Glomerular endothelial cell (primary cell): ENCODE measurements at regions not wholly inside any gene's neighbourhood (a gene's known extent, or its start where the extent isn't known, plus 50 kb on each side); places are given as distances from the start of the nearest gene placed in this dataset.

Source experiments
- DNase-seq: peaks from one replicate; pipeline ENCODE4 v3.0.0-alpha.2; 2011; ENCODE audit warnings: low read depth, low spot score; ENCODE audit errors: extremely low read depth

- DNase-seq, result no peak
Observed at GRCh38 chr2:208545403-208546042, 138.9 kb downstream of the PTH2R start.

GRCh38 chr2:208546107-208546506 lies 139.5 kb downstream of the PTH2R start:
- no peak for DNase-seq

DNA sequence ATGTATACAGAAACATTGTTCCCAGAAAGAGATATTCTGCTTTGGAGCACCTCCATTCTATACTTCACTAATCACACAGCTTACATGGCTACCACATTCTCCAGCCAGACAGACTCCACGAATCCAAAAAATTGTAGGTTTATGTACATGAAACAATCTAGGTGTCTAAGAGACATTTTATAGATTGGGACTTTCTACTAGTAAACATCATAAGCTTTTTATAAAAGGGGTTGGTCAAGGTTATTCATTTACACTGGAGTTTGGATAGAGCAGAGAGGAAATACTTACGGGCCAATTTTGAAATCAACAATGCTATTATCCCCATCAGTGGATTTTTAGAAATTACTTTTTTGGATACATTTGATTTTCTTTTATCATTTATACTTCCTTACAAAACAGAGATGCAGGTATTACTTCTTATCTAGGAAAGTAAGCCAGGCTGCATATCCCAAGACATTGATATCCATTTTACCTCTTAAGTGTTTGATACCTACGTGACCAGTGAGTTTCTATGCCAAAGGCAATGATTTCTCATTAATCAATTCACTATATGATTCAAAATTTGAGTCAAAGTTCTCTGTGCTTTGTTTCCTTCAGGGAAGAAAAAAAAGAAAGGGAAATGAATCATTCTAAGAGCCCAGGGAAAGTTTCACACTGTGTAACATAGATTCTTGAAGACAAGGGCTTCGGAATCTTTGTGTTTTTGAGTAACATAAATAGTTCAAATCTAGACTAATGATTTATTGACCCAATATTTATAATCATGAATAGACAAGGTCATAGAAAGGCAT lies 140.5 kb downstream of the PTH2R start:
- no peak for DNase-seq

DNA sequence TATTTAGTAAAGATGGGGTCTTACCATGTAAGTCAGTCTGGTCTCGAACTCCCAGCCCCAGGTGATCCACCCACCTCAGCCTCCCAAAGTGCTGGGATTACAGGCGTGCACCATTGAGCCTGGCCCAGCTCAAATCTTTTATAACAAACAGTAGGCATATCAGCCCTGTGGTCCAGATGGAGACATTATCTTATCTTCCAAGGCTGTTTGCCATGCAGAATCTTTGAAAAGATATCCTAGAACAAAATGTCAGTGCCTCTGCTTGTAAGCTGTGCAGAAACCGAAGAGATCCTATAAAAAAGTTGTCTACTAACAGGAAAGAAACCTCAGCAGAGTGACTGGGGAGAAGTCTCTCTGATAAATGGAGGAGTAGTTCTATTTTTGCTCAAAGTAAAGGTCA lies 142.1 kb downstream of the PTH2R start:
- DNase-seq, result no peak

DNA sequence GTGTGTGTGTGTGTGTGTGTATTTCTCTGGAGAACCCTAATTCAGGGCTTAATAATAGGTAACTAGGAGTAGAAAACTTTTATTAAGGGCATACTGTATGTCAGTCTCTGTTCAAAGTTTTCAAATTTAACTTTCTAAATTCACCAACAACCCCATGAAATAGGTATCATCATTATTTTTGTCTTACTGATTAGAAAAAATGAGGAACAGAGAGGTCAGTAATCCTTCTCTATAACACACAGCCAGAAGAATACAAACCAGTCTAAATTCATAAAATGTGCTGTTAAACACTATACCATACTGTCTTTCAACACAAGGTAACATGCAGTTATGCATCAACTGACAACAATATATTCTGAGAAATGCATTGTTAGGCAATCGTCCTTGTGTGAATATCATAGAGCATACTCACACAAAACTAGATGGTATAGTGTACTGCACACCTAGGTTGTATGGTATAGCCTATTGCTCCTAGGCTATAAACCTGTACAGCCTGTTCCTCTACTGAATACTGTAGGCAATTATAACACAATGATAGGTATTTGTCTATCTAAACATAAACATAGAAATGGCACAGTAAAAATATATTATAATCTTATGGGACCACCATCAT lies 143.1 kb downstream of the PTH2R start:
- no peak for DNase-seq

GRCh38 chr2:208552943-208553342 lies 146.4 kb downstream of the PTH2R start:
- no peak for DNase-seq

DNA sequence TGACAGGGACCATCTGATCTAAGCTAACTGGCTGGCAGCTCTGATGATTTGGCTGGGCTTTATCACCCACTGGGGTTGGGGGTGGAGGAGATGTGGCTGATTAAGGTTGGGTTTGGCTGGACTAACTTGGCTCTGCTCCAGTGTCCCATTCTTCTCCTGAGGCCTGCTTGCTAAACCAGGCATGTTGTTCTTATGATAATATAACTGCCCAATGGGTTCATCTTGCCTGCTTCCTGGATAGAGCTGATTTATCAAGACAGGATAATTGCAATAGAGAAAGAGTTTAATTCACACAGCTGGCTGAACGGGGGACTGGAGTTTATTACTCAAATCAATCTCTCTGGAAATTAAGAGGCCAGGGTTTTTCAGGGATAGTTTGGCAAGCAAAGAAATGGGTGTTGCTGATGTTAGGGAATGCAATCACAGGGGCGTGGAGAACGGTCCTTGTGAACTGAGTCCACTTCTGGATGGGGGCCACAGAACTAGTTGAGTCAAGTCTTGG lies 150.4 kb downstream of the PTH2R start:
- DNase-seq, result no peak

DNA sequence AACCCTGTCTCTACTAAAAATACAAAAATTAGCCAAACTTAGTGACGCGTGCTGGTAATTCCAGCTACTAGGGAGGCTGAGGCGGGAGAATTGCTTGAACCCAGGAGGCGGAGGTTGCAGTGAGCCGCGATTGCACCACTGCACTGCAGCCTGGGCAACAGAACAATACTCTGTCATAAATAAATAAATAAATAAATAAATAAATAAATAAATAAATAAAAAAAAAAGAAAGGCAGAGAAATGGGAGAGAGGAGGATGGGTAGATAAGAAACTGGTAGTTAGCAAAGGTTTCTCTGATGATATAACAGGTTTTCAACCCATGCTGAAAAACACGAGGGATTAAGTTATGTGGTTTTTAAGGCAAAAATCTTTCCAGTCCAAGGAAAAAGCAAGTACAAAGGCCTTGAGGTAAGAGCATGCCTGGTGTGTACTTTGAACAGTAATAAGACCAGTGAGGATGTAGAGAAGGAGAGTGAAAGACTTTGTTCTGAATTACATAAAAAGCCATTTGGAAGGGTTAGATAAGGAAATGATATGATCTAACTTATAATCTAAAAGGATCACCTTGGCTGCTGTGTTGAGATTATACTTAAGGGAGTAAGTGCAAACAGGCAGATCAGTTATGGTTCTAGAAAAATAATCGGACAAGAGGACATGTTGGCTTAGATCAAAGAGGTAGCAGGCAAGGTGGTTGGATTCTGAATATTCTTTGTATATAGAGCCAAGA lies 159.3 kb downstream of the PTH2R start:
- no peak for DNase-seq

GRCh38 chr2:208568203-208568602 lies 161.6 kb downstream of the PTH2R start:
- no peak for DNase-seq

DNA sequence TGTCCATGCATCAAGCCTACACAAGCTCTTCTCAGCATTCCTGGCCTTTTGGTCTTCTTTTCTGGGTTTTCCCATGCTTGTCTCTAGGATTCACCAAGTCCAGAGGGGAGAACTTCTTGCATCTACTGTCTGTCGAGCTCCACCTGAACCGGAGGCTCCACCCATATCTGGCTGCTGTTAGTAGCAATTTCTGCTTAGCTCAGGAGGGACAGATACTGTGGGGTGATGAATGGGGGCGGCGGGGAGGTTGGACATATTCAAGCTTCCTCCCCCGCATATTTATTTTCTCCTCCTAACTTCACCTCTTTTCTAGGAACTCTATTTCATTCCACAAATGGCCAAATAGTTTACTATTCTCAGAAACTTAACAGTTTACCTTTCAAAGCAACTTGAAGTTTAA lies 163.5 kb downstream of the PTH2R start:
- no peak for DNase-seq

DNA sequence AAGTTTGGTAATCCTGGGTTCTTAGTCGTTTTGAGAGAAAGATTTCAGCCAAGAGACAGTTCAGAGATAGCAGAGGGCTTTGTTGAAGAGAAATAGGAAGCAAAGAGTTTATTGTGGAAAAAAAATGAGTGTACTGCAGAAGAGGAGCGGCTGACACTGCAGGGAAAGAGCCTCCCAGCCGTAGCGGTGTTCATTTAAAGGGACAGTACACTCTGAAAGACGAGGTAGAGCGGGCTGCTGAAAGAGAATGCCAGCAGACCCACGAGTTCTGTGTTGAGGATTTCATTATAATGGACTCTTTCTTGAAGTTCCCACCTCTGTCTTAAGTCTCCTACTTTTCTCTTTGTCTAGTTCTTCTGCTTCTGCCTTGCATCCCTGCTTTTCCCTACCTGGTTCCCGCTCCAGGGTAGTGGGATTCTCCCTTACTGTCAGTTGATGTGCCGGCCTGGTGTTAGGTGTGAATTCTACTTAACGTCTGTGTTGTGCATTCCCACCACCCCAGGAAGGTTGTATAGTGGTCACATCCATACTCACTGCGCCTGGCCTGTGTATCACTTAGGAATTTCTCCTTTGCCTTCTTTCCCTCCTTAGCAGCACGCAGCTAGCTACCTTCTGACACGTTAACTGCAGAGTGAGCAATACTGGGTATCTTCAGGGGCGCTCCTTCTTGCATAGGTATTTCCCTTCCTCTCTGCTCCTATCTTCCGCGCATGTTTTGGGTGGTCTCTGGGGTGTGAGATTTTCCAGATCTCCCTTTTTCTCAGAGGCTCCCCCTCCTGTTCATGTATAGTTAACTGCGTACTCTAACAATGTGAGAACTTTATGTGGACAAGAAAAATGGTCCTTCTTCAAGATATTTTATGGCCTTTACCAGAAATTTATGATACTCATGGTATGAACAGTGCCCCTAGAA lies 164.5 kb downstream of the PTH2R start:
- DNase-seq, result no peak

DNA sequence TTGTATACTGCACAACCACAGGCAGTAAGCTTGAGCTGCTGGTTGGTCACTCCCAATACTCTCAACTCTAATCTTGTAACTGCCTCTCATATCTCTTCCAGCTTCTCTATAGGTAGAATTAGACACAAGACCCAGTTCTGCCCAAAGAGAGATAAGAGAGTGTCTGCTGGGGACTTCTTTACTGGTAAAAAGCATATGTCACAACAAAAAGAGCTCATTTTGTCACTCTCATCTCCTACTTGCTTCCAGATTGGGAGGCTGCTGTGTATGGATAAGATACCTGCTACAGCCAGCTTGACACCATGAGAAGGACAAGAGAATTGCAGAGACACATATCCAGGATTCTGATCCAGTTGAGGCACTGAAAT lies 165.2 kb downstream of the PTH2R start:
- no peak for DNase-seq

DNA sequence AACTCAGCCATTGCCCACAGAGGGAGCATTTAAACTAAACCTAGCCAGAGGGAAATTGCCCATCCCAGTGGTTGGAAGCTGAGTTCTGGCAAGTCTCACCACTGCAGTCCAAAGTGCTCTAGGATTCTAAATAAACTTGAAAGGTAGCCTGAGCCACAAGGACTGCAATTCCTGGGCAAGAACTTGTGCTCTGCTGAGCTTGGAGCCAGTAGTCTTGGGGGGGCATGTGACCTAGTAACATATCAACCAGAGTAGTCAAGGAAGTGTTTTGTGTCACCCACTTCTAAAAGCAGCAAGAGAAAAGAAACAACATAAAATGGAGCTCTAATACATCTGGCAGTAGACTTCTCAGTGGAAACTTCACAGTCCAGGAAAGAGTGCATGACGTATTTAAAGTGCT lies 167.0 kb downstream of the PTH2R start:
- DNase-seq, result no peak

GRCh38 chr2:208579678-208580077 lies 173.1 kb downstream of the PTH2R start:
- DNase-seq, result no peak

DNA sequence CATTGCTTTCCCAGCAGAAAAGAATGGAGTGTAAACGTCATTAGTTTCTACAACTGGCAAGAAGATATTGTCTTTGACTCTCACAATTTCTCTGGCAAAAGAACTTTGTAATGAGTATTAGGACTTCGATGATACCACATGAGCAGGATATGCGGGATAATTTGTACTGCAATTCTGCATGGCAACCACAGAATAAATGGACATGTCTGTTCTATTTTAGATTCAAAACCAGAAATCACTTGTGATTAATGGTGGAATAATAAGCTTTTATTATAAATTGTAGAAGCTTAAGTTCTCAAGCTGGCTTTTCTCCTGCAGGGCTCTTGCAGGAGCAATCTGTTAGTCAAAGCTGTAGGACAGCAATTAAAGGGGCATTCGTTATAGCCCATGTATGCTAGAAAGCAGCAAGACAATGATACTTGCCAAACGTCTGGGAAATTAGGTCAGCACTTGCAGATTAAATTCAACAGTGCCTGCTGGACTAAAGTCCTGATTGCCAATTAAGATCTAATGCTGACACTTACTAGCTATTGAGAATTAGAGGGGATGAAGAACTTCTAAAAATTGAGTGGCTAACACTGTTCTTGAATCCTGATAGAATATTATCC lies 177.9 kb downstream of the PTH2R start:
- DNase-seq, result no peak

GRCh38 chr2:208586516-208586915 lies 179.9 kb downstream of the PTH2R start:
- DNase-seq, result no peak

DNA sequence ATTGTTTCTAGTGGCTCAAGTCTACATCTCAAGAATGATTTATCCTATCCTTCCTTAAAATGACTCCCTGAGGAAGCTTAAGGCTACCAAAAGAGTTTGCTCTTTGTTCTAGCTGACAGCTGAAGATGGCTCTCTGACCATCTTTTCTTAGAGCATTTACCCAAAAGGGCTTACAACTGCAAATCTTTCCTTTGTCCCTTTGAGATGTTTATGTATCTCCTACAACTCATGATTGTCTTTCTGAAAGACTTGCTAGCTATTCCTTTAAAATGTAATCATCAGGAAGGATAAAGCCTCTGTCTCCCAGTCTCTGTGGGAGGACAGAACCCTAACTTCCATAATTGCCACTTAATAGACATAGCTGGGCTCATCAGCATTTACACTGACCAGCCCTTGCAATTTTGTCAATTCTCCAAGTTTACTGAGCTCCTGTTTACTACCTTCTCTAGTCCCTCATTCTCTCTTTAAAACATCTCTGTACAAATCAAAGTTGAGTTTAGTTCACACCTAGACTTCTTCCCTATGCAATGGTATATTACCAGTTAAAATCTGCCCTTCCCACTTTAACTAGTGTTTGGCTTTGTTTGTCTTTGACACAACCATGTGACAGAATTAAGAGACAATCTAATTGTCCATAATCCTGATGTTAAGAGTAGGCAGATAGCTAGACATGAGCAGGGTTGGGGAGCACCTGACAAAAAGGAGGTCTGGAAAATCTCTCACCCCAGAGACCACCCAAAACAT lies 188.2 kb downstream of the PTH2R start:
- DNase-seq, result no peak

DNA sequence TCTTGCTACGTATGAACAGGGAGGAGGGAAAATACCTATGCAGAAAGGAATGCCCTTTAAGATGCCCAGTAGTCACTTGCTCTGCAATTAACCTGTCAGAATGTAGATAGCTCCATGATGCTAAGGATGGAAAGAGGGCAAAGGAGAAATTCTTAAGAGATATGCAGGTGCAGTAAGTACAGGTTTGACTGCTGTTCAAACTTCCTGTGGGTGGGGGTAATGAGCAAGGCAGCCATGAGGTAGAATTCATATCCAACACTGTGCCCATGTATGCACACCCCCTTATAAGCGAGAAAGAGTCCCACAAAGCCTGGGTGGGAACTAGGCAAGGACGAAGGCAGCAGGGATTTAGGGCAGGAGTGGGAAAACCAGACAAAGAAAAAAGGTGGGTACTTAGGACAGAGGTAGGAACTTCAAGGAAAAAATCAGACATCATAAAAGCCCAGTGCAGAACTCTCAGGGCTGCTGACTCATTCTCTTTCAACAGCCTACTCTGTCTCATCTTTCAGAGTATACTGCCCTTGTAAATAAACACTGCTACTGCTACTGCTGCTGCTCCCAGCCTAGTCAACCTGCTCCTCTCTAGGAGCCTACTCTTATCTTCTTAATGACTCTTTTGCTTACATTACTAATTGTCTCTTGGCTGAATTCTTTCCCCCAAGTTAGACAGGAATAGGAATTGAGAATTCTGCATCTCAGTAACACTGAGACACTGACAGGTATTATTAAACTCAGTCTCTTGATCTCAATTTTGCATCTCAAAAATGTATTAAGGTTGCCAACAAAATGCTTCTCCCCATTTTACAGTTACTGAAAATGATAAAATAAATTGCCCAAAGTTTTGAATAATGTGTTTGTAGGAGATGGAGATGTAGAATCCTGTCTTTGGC lies 189.0 kb downstream of the PTH2R start:
- DNase-seq, result no peak
